Esophagus muscularis mucosa (tissue), 4 donors: ENCODE measurements at regions not wholly inside any gene's neighbourhood (a gene's known extent, or its start where the extent isn't known, plus 50 kb on each side); places are given as distances from the start of the nearest gene placed in this dataset.
"Not testable (repeated sequence)": the region's sequence is repeated elsewhere in the genome, so short reads cannot be mapped to it uniquely, and the experiment has no call there.

ENCODE experiments used
- DNase-seq: peaks from one replicate; pipeline ENCODE4 v3.0.0-alpha.2; 2017; ENCODE audit errors: extremely low spot score
- H3K27ac ChIP-seq, 4 donors: fragments of 200-600 bp; sonication (generic); replicated peaks in 1 of 4; 1 replicate in 3 of 4; 2 replicates in 1 of 4; pipeline ENCODE4 v1.5.1; 2016 to 2019; ENCODE audit warnings: mild to moderate bottlenecking in 1 of 4
- H3K27me3 ChIP-seq, 4 donors: fragments of 200-600 bp; sonication (generic); one replicate each; pipeline versions ENCODE4 v1.5.1 to v1.6.0; 2016 to 2019
- H3K36me3 ChIP-seq, 4 donors: fragments of 200-600 bp; sonication (generic); one replicate each; pipeline ENCODE4 v1.5.1; 2016 to 2019
- H3K4me1 ChIP-seq, 4 donors: fragments of 200-600 bp; sonication (generic); one replicate each; pipeline ENCODE4 v1.5.1; 2016 to 2019
- H3K4me3 ChIP-seq, 4 donors: fragments of 200-600 bp; sonication (generic); 1 replicate in 2 of 4; 2 replicates in 2 of 4; pipeline ENCODE4 v1.5.1; 2016 to 2019; ENCODE audit warnings: mild to moderate bottlenecking in 4 of 4, moderate library complexity in 1 of 4
- H3K9me3 ChIP-seq, 4 donors: fragments of 200-600 bp; sonication (generic); 1 replicate in 3 of 4; 2 replicates in 1 of 4; pipeline ENCODE4 v1.5.1; 2016 to 2019
- CTCF ChIP-seq, 3 experiments: fragments of 200-600 bp in 2 of 3; fragments of 450-650 bp in 1 of 3; sonication (generic) in 2 of 3; IDR thresholded peaks; one replicate each; pipeline ENCODE4 v1.5.1; 2017 to 2019; ENCODE audit warnings: antibody characterized with exemption in 3 of 3, mild to moderate bottlenecking in 2 of 3, moderate library complexity in 1 of 3
- EP300 ChIP-seq: sonication (generic); formaldehyde crosslinking; IDR thresholded peaks from one replicate; pipeline ENCODE4 v1.6.1; 2017; ENCODE audit warnings: antibody characterized with exemption
- POLR2A ChIP-seq: fragments of 450-650 bp; IDR thresholded peaks from one replicate; pipeline ENCODE4 v1.6.1; 2017; ENCODE audit warnings: antibody characterized with exemption, moderate library complexity, mild to moderate bottlenecking, low read depth
- POLR2AphosphoS5 ChIP-seq, 2 donors: sonication (generic); formaldehyde crosslinking; IDR thresholded peaks; one replicate each; pipeline ENCODE4 v1.6.1; 2017; ENCODE audit warnings: antibody characterized with exemption in 2 of 2
- WGBS: methylation state at CpG from one replicate; pipeline ENCODE4 v1.1.5; 2018; 5-methylcytosine and 5-hydroxymethylcytosine counted together
- intact Hi-C: fragments of 100-400 bp; cut with DNase I; formaldehyde crosslinking; loops from one replicate; pipeline ENCODE4 v1.15.1; 2023

- Histone ChIP-seq H3K36me3 (no peaks in the 10 kb centered on the region), H3K27me3 (peaks cover 0 to 47% (median 2%) of the 10 kb centered on the region in 4 donors), H3K4me3 (peak overlapping the region; percentile 45 to 56 (median 47)), H3K4me1 (peaks cover 0 to 16% (median 13%) of the 10 kb centered on the region in 4 donors), H3K27ac (no peak overlapping the region), H3K9me3 (no peaks in the 10 kb centered on the region)
- intact Hi-C loops: no loop called here
- peak; percentile 89 for DNase-seq
- 62% methylated on average over 45 of the region's 86 CpGs for WGBS
- TF ChIP-seq POLR2AphosphoS5 (IDR thresholded peaks at IDR 0.05): no peak
- TF ChIP-seq EP300: no peak
- no peak for TF ChIP-seq CTCF (IDR thresholded peaks at IDR 0.05)
- TF ChIP-seq POLR2A: no peak
These were observed 122.9 kb upstream of the KCTD7 start for GRCh38 chr7:66505531-66506451.

GRCh38 chr7:66506703-66507102, 122.0 kb upstream of the KCTD7 start:
- H3K36me3 ChIP-seq, H3K9me3 ChIP-seq, DNase-seq, H3K27ac ChIP-seq, intact Hi-C loops: not testable (repeated sequence)
- H3K27me3 ChIP-seq: peaks cover 0 to 47% (median 2%) of the 10 kb centered on the region in 4 donors
- peaks cover 0 to 16% (median 13%) of the 10 kb centered on the region in 4 donors for H3K4me1 ChIP-seq
- H3K4me3 ChIP-seq: peak overlapping the region in 3 of 4 donors; percentile 45 to 56 (median 48)
- 73% methylated on average over 9 of the region's 10 CpGs for WGBS

- H3K27me3 ChIP-seq: peaks cover 0 to 47% (median 2%) of the 10 kb centered on the region in 4 donors
- no peaks in the 10 kb centered on the region for H3K36me3 ChIP-seq
- DNase-seq: no peak
- no peaks in the 10 kb centered on the region for H3K9me3 ChIP-seq
- H3K4me1 ChIP-seq: peaks cover 0 to 16% (median 13%) of the 10 kb centered on the region in 4 donors
- no peak overlapping the region for H3K27ac ChIP-seq
- TF ChIP-seq EP300 (no peak), POLR2AphosphoS5 (IDR thresholded peaks at IDR 0.05) (no peak), POLR2A (no peak), CTCF (IDR thresholded peaks at IDR 0.05) (no peak)
- intact Hi-C loops: no loop called here
- 70% methylated on average over 9 of the region's 9 CpGs for WGBS
- H3K4me3 ChIP-seq: no peak overlapping the region
These were observed 120.9 kb upstream of the KCTD7 start for GRCh38 chr7:66507764-66508296.

- intact Hi-C loops: no loop called here
- Histone ChIP-seq H3K27me3 (peaks cover 0 to 42% (median 2%) of the 10 kb centered on the region in 4 donors), H3K27ac (no peak overlapping the region), H3K4me1 (peaks cover 0 to 16% (median 13%) of the 10 kb centered on the region in 4 donors), H3K4me3 (no peak overlapping the region), H3K36me3 (no peaks in the 10 kb centered on the region), H3K9me3 (no peaks in the 10 kb centered on the region)
- no peak for DNase-seq
- TF ChIP-seq POLR2AphosphoS5 (IDR thresholded peaks at IDR 0.05): no peak
- no peak for TF ChIP-seq CTCF (IDR thresholded peaks at IDR 0.05)
- no peak for TF ChIP-seq EP300
- no peak for TF ChIP-seq POLR2A
These were observed 120.2 kb upstream of the KCTD7 start for GRCh38 chr7:66508431-66508830.

GRCh38 chr7:66514050-66514449, 114.6 kb upstream of the KCTD7 start:
- WGBS: 52% methylated on average over 5 of the region's 9 CpGs
- H3K27ac ChIP-seq: no peak overlapping the region
- TF ChIP-seq EP300: no peak
- no peak for TF ChIP-seq CTCF (IDR thresholded peaks at IDR 0.05)
- H3K27me3 ChIP-seq: no peaks in the 10 kb centered on the region
- DNase-seq: no peak
- intact Hi-C loops: no loop called here
- H3K9me3 ChIP-seq: no peaks in the 10 kb centered on the region
- H3K36me3 ChIP-seq: no peaks in the 10 kb centered on the region
- H3K4me1 ChIP-seq: no peaks in the 10 kb centered on the region
- H3K4me3 ChIP-seq: no peak overlapping the region
